Dedifferentiated amniotic fluid mesenchymal stem cell (primary cell): ENCODE measurements at regions not wholly inside any gene's neighbourhood (a gene's known extent, or its start where the extent isn't known, plus 50 kb on each side); places are given as distances from the start of the nearest gene placed in this dataset.

Experiments used
- DNase-seq: peaks from one replicate; pipeline ENCODE4 v3.0.0-alpha.2; 2016; ENCODE audit errors: extremely low spot score

GRCh38 chr10:78186572-78186971 is 152.9 kb downstream of the RPS24 start:
- DNase-seq, result no peak

- no peak for DNase-seq
Measured at GRCh38 chr10:78187371-78187770, 153.7 kb downstream of the RPS24 start.

DNA sequence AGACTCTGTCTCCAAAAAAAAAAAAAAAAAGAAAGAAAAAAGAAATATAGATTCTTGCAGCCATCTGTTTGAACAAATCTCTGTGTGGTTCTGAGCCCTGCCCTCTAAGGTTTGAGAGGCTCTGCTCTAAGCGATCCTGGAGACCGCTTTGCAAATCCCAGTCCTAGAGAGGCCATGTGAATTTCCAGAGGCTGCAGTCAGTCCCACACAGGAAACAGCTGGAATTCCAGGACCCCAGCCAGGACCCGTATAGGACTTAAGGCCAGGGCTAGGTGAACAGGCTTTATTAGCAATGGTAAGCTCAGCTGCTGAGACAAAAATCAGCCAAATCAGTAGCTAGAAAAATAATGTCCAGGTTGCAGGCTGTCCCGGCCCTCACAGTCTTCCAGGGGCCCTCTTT is 154.8 kb downstream of the RPS24 start:
- DNase-seq, result no peak

DNA sequence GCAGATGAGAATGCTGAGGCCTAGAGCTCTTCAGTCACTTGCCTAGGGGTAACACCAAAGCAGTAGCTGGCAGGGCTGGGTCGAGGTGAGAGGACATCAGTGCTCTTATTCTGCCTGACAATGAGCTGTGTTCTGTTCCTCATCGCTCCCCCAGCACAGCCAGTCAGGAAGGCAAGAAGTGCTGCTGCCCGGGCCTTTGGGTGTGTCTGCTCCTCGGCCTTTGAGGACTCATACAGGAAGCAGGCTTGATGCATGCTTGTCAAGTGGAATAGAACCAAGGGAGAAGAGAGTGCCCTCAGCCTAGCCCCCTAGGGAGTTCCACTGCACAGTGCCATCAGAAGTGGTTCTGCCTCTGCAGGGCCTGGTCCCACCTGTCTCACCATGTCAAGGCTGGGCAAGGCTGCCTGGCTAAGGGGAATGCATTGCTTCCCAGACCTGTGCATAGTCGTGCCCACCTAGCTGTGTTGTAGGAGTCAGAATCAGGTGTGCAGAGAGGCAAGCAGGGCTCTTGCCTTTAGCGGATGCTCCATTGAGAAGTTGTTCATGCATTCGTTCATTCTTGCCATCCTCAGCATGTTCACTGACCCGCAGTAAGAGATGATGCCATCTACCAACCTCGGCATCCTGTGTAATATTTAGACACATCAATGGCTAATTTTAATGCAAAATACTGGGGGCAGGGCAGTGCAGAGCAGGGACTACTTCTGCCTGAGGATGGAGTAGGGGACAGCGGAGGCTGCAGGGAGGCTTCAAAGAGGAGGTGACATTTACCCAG is 156.6 kb downstream of the RPS24 start:
- no peak for DNase-seq

- DNase-seq, result no peak
Measured at GRCh38 chr10:78191301-78191700, 157.6 kb downstream of the RPS24 start.

DNA sequence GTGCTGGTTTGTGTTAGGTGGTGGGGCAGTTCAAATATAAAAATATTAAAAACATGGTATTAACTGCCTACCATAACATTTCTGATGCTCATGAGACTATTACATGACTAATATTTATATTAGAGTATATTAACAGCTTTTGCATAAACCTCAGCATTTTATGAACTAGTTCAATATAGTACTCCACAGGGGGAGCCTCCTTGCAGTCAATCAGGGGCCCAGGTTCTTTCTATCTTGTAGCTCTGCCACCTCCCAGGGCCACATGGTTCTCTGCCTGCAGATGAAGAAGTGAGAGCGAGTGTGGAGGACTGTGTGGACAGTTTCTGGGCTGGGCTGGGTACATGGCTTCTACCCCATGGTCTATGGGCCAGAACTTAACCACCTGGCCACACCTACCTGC is 159.5 kb downstream of the RPS24 start:
- no peak for DNase-seq

DNA sequence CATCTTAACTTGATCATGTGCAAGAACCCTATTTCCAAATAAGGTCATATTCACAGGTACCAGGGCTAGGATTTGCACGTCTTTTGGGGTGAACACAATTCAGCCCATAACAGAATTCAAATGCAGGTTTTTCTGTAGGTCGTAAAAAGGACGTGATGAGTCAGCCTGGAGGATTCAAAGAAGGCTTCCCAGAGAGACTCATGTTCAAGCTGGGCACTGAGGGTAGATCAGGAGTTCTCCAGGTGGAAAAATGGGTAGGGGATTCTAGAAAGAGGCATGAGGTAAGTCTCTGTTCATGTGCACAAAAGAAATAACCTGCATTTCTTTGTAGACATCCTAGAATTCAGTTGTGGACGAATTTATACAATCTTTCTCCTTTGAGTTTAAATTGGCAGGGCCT is 160.4 kb downstream of the RPS24 start:
- DNase-seq, result no peak

DNA sequence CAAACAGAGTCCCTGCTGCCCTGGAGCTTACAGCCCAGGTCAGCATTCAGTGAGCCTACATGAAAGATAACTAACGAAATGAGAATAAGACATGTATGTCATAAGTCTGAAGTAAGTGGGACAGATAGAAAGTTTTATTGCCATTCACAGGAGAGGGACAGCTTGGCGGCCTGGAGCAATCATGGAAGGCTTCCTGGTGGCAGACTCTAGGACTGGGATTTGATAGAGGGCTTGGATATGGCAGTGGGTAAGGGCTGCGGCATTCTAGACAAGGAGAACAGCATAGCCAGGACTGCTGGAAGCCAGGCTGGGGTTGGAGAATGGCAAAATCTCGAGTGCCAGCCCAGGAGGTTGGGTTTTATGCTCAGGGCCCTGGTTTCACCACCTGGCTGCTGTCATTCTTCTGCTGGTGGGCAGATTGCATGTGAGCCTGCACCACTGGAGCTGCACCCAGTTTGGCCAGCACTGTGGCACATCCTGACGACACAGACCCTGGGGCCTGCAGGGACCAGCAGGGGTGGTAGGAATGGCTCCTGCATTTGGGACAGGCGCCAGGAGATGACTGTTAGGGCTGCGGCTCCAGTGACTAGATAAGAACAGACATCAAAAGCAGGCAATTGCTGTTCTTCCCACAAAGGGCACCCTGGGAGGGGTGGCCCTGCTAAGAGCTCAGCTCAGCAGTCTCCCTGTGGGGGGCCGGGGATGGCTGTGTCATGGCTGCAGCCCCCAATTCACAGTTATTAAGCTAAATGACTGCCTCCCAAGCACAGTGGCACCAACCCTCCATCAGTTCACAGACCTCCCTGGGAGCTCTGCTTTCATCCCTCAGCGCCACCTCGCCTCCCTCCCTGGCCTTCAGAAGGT is 161.1 kb downstream of the RPS24 start:
- no peak for DNase-seq

- DNase-seq, result no peak
Measured at GRCh38 chr10:78196396-78196795, 162.7 kb downstream of the RPS24 start.

- no peak for DNase-seq
Measured at GRCh38 chr10:78196964-78197363, 163.3 kb downstream of the RPS24 start.

- DNase-seq, result no peak
Measured at GRCh38 chr10:78197628-78198272, 164.1 kb downstream of the RPS24 start.

GRCh38 chr10:78199005-78199725 is 165.5 kb downstream of the RPS24 start:
- no peak for DNase-seq

- DNase-seq, result no peak
Measured at GRCh38 chr10:78199759-78200158, 166.1 kb downstream of the RPS24 start.

DNA sequence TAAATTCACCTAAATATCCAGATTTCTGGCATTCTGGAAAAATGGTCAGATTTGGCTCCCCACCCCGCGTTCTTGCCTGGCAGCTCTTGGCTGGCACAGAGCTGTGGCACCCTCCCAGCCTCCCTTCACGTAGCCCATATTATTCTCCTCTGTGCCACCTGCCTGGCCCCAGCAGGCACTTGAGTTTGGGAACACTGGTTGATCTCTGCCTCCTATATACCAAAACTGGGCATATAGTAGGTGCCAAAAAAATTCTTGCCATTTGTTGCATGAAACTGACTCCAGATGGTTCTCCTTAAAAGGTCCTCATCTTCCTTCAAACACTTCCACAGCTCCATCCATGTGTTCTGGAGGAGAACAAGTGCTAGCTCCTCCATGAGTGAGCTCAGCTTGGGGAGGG is 167.0 kb downstream of the RPS24 start:
- no peak for DNase-seq

GRCh38 chr10:78202386-78202785 is 168.7 kb downstream of the RPS24 start:
- no peak for DNase-seq

- no peak for DNase-seq
Measured at GRCh38 chr10:78203915-78204818, 170.5 kb downstream of the RPS24 start.

DNA sequence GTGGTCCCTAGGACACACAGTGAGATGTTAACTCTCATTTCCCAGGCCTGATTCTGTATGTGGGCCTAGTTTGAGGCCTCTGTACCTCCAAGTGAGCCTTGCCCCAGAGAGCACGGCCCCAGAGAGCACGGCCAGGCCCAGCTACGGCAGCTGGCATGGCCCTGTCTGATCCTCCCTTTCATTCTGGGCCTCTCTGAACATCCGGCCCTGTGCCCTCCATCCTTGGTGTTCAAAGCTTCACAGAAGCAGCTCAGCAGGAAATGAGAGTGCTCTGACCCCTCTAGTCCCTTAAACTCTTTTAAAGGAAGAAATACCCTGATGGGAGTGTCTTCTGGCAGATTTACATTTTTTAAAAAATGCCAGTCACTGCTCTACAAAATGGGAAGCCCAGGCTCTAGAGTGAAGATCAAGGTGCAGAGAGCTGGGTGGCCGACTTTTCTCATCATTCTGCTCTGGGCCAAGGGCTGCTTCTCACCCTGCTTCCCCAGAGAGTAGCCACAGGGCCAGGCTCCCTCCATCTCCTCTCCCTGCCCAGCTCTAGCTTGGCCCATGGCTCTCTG is 171.9 kb downstream of the RPS24 start:
- DNase-seq, result no peak

DNA sequence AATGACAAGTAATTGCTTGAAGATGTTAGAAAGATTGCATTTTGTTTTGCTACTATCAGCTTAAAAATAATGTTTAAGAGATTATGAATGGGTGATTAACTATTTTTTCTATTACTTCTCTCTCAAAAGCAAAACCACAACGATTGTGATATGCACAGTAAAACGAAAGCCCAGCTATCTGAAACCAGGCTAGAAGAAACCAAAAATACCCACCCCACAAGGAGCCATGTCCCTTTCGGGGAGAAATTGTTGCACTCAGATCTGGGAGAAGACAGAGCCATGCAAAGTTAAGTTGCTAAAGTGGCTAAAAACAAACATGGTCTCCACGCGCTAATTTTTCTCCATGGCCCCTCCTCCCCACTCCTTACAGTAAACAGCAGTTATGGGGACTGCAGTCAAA is 173.6 kb downstream of the RPS24 start:
- DNase-seq, result no peak

DNA sequence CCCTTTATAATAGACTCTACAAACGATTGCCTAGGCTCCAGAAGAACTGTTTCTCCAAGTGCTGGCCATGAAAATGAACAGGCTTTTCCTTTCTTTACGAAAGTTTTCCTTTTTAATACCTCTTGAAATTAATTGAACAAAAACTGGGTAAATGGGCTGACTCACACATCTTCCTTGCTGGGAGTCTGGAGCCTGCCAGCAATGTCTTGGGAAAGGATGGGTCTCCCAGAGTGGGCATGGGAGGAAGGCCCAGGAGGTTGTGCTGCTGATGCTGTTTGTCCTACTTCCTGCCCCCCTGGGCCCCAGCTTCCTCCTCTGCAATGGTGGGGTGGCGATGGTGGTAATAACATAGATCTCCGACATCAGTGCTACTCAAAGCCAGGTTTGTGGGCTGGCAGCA is 174.1 kb downstream of the RPS24 start:
- no peak for DNase-seq

- no peak for DNase-seq
Measured at GRCh38 chr10:78209970-78210369, 176.3 kb downstream of the RPS24 start.

DNA sequence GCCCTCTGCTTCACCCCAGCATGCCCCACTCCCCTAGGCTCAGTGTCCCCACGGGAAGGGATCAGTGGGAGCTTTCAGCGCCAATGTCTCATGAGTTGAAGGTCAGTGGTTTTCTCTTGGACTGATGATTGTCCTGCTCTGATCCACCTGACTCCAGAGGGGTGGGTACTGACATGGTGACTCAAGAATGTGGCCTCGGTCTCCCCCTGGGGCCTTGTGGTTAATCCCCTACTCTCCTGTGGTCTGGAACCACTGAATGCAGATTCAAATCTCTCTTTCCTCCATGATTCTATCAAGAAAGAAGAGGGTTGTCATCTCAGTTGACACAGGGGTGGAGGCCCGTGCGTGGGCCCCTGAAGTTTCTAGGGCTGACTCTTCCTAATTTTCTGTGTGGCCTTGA is 176.9 kb downstream of the RPS24 start:
- DNase-seq, result no peak
